Adrenal gland (tissue), 5 donors: ENCODE measurements at regions not wholly inside any gene's neighbourhood (a gene's known extent, or its start where the extent isn't known, plus 50 kb on each side); places are given as distances from the start of the nearest gene placed in this dataset.
"Not testable (repeated sequence)": the region's sequence is repeated elsewhere in the genome, so short reads cannot be mapped to it uniquely, and the experiment has no call there.

Experiments
- POLR2A ChIP-seq, 2 donors: fragments of 450-650 bp; IDR thresholded peaks; one replicate each; pipeline ENCODE4 v1.6.1; 2017; ENCODE audit warnings: antibody characterized with exemption in 2 of 2, mild to moderate bottlenecking in 2 of 2, moderate library complexity in 1 of 2
- TF ChIP-seq, protein P1 (sequence below), 6 experiments: fragments of 450-650 bp in 4 of 6; fragments of 200-600 bp in 2 of 6; sonication (generic) in 1 of 6; IDR thresholded peaks; 1 replicate in 5 of 6; 2 replicates in 1 of 6; pipeline versions ENCODE4 v1.5.1 to v1.8.0; 2016 to 2021; ENCODE audit warnings: antibody characterized with exemption in 6 of 6, mild to moderate bottlenecking in 2 of 6, moderate library complexity in 1 of 6
- donor health status: DM: no; HTN: no; CAD: no.

- TF ChIP-seq, protein P1, sequence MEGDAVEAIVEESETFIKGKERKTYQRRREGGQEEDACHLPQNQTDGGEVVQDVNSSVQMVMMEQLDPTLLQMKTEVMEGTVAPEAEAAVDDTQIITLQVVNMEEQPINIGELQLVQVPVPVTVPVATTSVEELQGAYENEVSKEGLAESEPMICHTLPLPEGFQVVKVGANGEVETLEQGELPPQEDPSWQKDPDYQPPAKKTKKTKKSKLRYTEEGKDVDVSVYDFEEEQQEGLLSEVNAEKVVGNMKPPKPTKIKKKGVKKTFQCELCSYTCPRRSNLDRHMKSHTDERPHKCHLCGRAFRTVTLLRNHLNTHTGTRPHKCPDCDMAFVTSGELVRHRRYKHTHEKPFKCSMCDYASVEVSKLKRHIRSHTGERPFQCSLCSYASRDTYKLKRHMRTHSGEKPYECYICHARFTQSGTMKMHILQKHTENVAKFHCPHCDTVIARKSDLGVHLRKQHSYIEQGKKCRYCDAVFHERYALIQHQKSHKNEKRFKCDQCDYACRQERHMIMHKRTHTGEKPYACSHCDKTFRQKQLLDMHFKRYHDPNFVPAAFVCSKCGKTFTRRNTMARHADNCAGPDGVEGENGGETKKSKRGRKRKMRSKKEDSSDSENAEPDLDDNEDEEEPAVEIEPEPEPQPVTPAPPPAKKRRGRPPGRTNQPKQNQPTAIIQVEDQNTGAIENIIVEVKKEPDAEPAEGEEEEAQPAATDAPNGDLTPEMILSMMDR (IDR thresholded peaks at IDR 0.05) = not testable (repeated sequence)
- not testable (repeated sequence) for TF ChIP-seq POLR2A (IDR thresholded peaks at IDR 0.05)
Measured at GRCh38 chr3:43227685-43228084, 58.7 kb upstream of the SNRK start.
